Activated B cell treated with CpG ODN at 0.5 μM for 24 hours (primary cell): ENCODE measurements at regions not wholly inside any gene's neighbourhood (a gene's known extent, or its start where the extent isn't known, plus 50 kb on each side); places are given as distances from the start of the nearest gene placed in this dataset.

ENCODE experiments used
- ATAC-seq: fragments of 200-7000 bp; cut with Tn5 transposase; one replicate; pipeline ENCODE4 v1.10.0; 2021; ENCODE audit warnings: low read depth, mild to moderate bottlenecking, moderate library complexity
- CTCF ChIA-PET: fragments of 350-600 bp; sonication (Branson Sonifier 250); formaldehyde crosslinking; loops from one replicate; lab custom pipeline; 2021; ENCODE audit warnings: antibody characterized with exemption; lab: Charles Lee
- POLR2A ChIA-PET: fragments of 350-600 bp; sonication (Branson Sonifier 250); formaldehyde crosslinking; loops from one replicate; lab custom pipeline; 2021; ENCODE audit warnings: antibody characterized with exemption; lab: Charles Lee
- DNase-seq: peaks from one replicate; pipeline ENCODE4 v3.0.0; 2022
- H3K27ac Mint-ChIP-seq: one replicate; pipeline ENCODE4 v1.8.0; 2020; ENCODE audit warnings: mixed read lengths
- H3K27me3 Mint-ChIP-seq: one replicate; pipeline ENCODE4 v1.8.0; 2021; ENCODE audit warnings: mixed read lengths
- H3K36me3 Mint-ChIP-seq: one replicate; pipeline ENCODE4 v1.8.0; 2021; ENCODE audit warnings: low read depth, mixed read lengths
- H3K4me1 Mint-ChIP-seq: one replicate; pipeline ENCODE4 v1.8.0; 2021; ENCODE audit warnings: mixed read lengths
- H3K4me3 Mint-ChIP-seq: one replicate; pipeline ENCODE4 v1.8.0; 2020; ENCODE audit warnings: mild to moderate bottlenecking, mixed read lengths
- H3K9me3 Mint-ChIP-seq: one replicate; pipeline ENCODE4 v1.8.0; 2020; ENCODE audit warnings: mixed read lengths
- intact Hi-C: fragments of 100-400 bp; cut with micrococcal nuclease; formaldehyde crosslinking; loops from one replicate; pipeline ENCODE4 v1.15.1; 2024
- TF ChIP-seq, protein P1 (sequence below): fragments of 200-600 bp; IDR thresholded peaks from one replicate; pipeline ENCODE4 v1.8.0; 2022; ENCODE audit warnings: antibody characterized with exemption, mild to moderate bottlenecking

DNA sequence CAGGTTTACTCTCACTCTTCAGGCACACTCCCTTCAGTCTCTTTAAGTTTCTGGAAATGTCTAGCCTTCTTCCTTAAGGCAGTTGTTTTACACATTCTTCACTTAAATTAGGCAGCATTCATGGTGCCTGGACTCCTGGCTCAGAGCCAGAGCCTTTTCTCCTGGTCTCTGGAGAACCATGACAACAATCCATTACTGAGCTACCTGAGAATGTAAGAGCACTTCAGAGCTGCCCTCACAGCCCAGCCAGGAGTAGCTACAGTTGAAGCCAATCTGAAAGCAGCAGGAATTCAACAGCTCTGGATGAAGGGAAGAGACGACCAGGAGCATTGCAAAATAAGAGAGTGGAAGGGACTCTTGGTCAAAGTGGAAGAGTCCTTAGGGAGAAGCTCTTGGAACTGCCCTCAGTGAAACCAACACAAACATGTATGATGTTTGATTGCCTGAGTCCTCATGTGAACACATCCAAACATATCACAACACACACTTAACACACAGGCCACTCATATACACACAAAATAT lies 416.8 kb upstream of the SPTLC3 start:
- no peaks in the 10 kb centered on the region for H3K36me3 Mint-ChIP-seq
- intact Hi-C loops = no loop called here
- no peak overlapping the region for H3K27ac Mint-ChIP-seq

DNA sequence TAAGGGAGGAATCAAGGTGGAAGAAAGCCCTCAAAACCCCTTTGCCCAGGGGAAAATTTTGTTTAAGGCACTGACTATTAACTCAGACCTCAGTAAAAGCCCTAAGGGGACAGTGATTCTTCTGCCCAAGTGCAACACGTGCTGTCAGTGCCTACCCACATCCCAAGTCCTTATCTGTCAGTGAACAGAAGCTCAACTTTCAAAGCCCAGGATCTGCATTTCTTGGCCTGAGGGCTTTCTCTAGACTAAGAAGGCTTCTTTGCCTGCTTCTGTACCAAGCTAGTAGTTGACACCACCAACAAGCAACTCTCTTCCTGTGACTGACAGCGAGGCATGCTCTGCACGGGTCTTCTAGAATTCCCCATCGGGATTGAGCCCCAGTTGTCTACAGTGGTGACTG lies 416.0 kb upstream of the SPTLC3 start:
- Mint-ChIP-seq H3K36me3 (no peaks in the 10 kb centered on the region), H3K4me3 (no peak overlapping the region), H3K9me3 (peaks cover 2% of the 10 kb centered on the region), H3K27me3 (no peaks in the 10 kb centered on the region), H3K4me1 (no peaks in the 10 kb centered on the region), H3K27ac (no peak overlapping the region)
- ATAC-seq (no peak), DNase-seq (no peak)
- ChIA-PET POLR2A (no interaction called here), CTCF (no interaction called here)
- TF ChIP-seq, protein P1, sequence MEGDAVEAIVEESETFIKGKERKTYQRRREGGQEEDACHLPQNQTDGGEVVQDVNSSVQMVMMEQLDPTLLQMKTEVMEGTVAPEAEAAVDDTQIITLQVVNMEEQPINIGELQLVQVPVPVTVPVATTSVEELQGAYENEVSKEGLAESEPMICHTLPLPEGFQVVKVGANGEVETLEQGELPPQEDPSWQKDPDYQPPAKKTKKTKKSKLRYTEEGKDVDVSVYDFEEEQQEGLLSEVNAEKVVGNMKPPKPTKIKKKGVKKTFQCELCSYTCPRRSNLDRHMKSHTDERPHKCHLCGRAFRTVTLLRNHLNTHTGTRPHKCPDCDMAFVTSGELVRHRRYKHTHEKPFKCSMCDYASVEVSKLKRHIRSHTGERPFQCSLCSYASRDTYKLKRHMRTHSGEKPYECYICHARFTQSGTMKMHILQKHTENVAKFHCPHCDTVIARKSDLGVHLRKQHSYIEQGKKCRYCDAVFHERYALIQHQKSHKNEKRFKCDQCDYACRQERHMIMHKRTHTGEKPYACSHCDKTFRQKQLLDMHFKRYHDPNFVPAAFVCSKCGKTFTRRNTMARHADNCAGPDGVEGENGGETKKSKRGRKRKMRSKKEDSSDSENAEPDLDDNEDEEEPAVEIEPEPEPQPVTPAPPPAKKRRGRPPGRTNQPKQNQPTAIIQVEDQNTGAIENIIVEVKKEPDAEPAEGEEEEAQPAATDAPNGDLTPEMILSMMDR = no peak
- intact Hi-C loops = no loop called here

More for the DNA sequence above, 416.8 kb upstream of the SPTLC3 start:
- Mint-ChIP-seq H3K9me3 (peaks cover 2% of the 10 kb centered on the region), H3K4me3 (no peak overlapping the region), H3K4me1 (no peaks in the 10 kb centered on the region), H3K27me3 (no peaks in the 10 kb centered on the region)
- ATAC-seq (no peak), DNase-seq (no peak)
- ChIA-PET CTCF (no interaction called here), POLR2A (no interaction called here)
- TF ChIP-seq, protein P1 = no peak

DNA sequence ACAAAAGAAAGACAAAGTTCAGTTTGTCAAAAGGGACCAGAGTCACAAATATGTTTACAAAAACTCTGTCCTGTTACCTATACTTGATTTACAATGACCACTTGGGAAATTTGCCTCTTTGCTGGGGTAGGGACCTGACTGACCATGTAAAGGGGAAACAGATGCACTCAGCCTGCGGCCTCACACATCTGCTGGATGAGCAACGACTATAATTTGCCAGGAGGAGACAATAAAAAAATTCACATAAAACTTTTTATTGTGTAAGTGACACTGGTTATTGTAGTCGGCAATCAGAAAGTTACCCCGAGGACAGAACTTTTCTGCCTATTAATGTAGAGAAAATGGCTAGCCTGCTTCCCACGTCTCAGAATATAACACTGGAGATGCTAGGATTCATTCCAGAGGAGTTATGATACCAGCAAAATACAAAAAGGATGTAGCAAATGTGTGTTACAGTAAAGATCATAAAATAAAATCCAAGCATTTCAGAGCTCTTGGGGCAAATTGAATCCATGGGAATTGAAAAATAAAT lies 415.4 kb upstream of the SPTLC3 start:
- Mint-ChIP-seq H3K4me3 (no peak overlapping the region), H3K36me3 (no peaks in the 10 kb centered on the region), H3K27me3 (no peaks in the 10 kb centered on the region), H3K9me3 (peaks cover 2% of the 10 kb centered on the region), H3K27ac (no peak overlapping the region), H3K4me1 (no peaks in the 10 kb centered on the region)
- ATAC-seq (no peak), DNase-seq (no peak)
- intact Hi-C loops = no loop called here
- POLR2A ChIA-PET = no interaction called here
- TF ChIP-seq, protein P1 = no peak
- CTCF ChIA-PET = no interaction called here

DNA sequence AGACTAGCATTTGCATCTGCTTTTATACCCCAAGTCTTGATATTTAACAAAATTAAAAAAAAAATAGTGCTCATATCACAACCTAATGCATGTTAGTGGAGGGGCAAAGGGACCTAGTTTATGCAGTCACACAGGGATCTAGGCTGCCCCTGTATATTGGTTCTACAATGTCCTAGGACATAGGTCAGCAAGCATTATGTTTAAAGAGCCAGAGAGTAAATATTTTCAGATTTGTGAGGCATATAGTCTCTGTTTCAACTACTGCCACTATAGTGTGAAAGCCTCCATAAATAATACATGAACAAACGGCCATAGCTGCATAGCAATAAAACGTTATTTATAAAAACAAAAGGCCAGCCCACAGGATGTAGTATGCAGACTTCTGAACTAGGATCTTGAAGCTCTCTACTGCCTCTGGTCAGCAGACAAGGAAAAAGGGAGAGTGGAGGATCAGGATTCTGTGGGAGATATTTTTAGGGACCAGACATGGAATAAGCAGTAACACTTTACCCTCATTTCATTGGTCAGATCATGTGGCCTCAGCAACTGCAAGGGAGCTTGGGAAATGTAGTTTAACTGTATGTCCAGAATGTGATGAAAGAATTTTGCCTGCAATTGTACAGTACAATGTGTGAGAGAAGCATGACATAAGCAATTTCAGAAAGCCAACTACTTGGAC lies 414.2 kb upstream of the SPTLC3 start:
- H3K4me3 Mint-ChIP-seq = no peak overlapping the region
- H3K4me1 Mint-ChIP-seq = no peaks in the 10 kb centered on the region
- H3K36me3 Mint-ChIP-seq = no peaks in the 10 kb centered on the region
- POLR2A ChIA-PET = no interaction called here
- no peak for ATAC-seq
- H3K27ac Mint-ChIP-seq = no peak overlapping the region
- CTCF ChIA-PET = no interaction called here
- no peaks in the 10 kb centered on the region for H3K27me3 Mint-ChIP-seq
- TF ChIP-seq, protein P1 = no peak
- no peaks in the 10 kb centered on the region for H3K9me3 Mint-ChIP-seq
- no peak for DNase-seq
- intact Hi-C loops = no loop called here

DNA sequence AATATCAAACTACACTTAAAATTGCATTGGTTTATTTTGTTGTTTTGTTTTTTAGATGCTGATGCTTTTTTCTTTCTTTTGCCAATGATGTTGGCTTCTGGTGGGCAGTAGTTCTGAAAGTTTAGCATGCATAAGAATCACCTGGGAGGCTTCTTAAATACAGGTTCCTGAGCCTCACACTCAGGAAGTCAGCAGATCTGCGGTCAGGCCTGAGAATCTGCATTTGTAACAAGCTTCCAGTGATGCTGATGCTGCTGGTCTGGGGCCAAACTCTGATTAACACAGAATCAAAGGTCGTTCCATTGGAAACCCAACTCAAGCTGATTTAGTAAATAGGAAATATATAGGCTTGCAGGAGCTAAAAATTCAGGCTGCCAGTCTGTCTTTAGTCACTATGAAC lies 412.9 kb upstream of the SPTLC3 start:
- Mint-ChIP-seq H3K36me3 (no peaks in the 10 kb centered on the region), H3K9me3 (no peaks in the 10 kb centered on the region), H3K27me3 (no peaks in the 10 kb centered on the region), H3K27ac (no peak overlapping the region), H3K4me1 (no peaks in the 10 kb centered on the region), H3K4me3 (no peak overlapping the region)
- POLR2A ChIA-PET = no interaction called here
- intact Hi-C loops = no loop called here
- DNase-seq (no peak), ATAC-seq (no peak)
- TF ChIP-seq, protein P1 = no peak
- CTCF ChIA-PET = no interaction called here
